Amniotic epithelial cell (primary cell): ENCODE measurements at regions not wholly inside any gene's neighbourhood (a gene's known extent, or its start where the extent isn't known, plus 50 kb on each side); places are given as distances from the start of the nearest gene placed in this dataset.

Experiments used
- DNase-seq: peaks from one replicate; pipeline ENCODE4 v3.0.0-alpha.2; 2010; ENCODE audit warnings: low read depth

DNA sequence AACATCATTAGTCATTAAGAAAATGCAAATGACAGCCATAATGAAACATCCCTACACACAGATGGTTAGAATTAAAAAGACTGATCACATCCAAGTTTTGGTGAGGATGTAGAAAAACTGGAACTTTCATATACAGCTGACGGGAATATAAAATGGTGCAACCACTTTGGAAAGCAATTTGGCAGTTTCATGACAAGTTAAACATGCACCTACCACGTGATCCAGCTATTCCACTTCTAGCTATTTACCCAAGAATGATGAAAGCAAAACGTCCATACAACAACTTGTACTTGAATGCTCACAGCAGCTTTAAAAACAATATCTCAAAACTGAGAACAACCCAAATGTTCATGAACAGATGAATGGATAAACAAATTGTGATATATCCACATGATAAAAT, 77.9 kb upstream of the AVPR1A start:
- DNase-seq, result no peak

- no peak for DNase-seq
Measured at GRCh38 chr12:63226792-63227463, 75.9 kb upstream of the AVPR1A start.

DNA sequence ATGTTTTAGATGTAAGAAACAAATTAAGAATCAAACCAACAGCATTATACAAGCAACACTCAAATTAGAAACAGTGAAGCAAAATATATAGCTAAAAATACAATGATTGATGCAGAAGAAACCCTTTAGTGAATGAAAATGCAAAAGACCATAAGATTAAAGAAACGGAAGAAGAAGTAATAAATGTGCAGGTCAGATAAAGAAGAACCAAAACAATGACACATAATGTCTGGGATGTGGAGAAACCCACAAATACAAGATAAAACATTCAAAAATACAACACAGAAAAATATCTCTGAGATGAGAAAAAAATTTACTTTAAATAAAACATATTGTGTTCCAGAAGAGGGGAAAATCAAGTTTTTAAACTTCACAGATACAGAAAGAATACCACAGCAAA, 73.4 kb upstream of the AVPR1A start:
- no peak for DNase-seq

DNA sequence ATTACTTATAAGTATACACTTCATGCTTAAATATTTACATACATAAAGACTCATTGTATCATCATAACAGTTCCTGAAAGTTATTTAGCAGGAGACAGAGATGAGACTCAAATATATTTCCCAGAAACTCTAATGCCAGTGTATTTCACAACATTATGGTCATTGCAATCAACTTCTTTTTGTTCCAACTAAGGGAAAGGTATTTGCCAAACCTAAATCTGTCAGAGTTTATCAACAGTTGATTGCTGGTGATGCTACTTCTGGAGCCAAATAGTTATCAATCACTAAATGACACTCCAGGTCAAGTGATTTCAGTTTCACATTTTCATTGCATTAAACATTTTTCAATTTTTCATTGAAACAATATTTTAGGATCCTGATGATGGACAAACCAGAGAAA, 72.1 kb upstream of the AVPR1A start:
- no peak for DNase-seq

- no peak for DNase-seq
Measured at GRCh38 chr12:63222582-63222981, 71.6 kb upstream of the AVPR1A start.

GRCh38 chr12:63220921-63221320, 69.9 kb upstream of the AVPR1A start:
- no peak for DNase-seq

GRCh38 chr12:63212316-63212715, 61.3 kb upstream of the AVPR1A start:
- DNase-seq, result no peak

DNA sequence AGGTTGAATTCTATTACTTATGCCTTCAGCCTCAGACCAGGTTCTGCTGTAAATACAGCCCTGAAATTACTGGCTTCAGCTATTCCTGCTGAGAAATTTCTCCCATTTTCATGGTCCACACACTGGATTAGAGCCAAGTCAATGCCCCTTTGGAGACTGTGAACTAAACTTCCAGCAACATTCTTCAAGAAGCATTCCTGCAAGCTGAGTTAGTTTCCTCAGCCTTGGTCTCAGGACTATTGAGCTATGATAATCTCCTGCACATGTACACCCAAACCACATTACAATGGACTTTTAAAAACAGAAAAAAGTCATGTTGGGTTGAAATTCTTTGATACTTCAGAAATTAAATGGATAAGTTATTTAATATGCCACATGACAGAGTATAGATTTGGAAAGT, 58.0 kb upstream of the AVPR1A start:
- no peak for DNase-seq

DNA sequence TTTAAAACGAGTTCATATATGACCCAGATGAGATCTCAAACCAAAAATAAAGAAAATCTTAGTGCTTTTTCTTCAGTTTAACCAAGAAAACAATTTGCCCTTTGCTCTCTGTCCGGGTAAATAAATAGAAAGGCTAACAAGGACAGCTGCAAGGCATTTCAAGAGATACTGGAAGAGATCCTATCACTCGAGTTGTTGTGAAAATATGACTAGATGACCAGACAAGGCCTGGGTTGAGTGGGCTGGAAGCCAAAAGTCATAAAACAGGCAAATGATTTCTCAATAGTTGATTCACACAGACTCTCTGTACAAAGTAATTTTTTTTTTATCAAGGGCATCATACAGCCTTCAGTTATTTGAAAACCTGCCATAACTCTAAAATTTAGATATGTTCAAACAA, 55.9 kb upstream of the AVPR1A start:
- DNase-seq, result peak; percentile 66

- DNase-seq, result no peak
Measured at GRCh38 chr12:63206494-63206893, 55.5 kb upstream of the AVPR1A start.
